Ishikawa (cell line): ENCODE measurements at regions not wholly inside any gene's neighbourhood (a gene's known extent, or its start where the extent isn't known, plus 50 kb on each side); places are given as distances from the start of the nearest gene placed in this dataset.

Experiments used
- CREB1 ChIP-seq: IDR thresholded peaks from 2 replicates; pipeline ENCODE4 v1.6.1; 2012; ENCODE audit warnings: low read depth
- EGR1 ChIP-seq: IDR thresholded peaks from 2 replicates; pipeline ENCODE4 v1.6.1; 2012
- NFIC ChIP-seq: IDR thresholded peaks from 2 replicates; pipeline ENCODE4 v1.6.1; 2012
- RAD21 ChIP-seq: IDR thresholded peaks from 2 replicates; pipeline ENCODE4 v1.6.1; 2012; ENCODE audit warnings: low read depth
- TAF1 ChIP-seq: IDR thresholded peaks from 2 replicates; pipeline ENCODE4 v1.6.1; 2012; ENCODE audit warnings: low read depth, mild to moderate bottlenecking
- TEAD4 ChIP-seq: IDR thresholded peaks from 2 replicates; pipeline ENCODE4 v1.6.1; 2012
- TF ChIP-seq, protein P1 (sequence below): IDR thresholded peaks from 2 replicates; pipeline ENCODE4 v1.6.1; 2012; ENCODE audit warnings: low read depth, mild to moderate bottlenecking
- TF ChIP-seq, protein P2 (sequence below): IDR thresholded peaks from 2 replicates; pipeline ENCODE4 v1.6.1; 2012
- TF ChIP-seq, protein P3 (sequence below): IDR thresholded peaks from 2 replicates; pipeline ENCODE4 v1.6.1; 2012

DNA sequence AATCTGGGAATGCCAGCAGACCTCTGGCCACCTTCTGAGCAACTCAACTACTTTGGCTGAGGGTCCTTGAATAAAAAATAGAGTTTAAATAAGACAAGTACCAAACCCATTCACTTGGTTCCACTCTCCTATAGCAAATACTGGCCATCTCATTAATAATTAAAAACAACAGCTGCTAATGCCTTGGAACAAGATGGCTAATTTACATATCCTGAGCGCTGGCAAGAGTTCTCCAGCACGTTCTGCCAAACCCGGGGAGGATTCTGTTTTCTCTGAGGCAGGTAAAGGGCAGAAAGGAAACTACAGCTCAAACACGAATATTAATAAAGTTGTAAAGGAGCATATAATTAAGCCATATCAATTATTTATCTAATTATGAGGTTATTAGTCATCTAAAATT is 1123.7 kb downstream of the TDRD15 start:
- TF ChIP-seq, protein P1, sequence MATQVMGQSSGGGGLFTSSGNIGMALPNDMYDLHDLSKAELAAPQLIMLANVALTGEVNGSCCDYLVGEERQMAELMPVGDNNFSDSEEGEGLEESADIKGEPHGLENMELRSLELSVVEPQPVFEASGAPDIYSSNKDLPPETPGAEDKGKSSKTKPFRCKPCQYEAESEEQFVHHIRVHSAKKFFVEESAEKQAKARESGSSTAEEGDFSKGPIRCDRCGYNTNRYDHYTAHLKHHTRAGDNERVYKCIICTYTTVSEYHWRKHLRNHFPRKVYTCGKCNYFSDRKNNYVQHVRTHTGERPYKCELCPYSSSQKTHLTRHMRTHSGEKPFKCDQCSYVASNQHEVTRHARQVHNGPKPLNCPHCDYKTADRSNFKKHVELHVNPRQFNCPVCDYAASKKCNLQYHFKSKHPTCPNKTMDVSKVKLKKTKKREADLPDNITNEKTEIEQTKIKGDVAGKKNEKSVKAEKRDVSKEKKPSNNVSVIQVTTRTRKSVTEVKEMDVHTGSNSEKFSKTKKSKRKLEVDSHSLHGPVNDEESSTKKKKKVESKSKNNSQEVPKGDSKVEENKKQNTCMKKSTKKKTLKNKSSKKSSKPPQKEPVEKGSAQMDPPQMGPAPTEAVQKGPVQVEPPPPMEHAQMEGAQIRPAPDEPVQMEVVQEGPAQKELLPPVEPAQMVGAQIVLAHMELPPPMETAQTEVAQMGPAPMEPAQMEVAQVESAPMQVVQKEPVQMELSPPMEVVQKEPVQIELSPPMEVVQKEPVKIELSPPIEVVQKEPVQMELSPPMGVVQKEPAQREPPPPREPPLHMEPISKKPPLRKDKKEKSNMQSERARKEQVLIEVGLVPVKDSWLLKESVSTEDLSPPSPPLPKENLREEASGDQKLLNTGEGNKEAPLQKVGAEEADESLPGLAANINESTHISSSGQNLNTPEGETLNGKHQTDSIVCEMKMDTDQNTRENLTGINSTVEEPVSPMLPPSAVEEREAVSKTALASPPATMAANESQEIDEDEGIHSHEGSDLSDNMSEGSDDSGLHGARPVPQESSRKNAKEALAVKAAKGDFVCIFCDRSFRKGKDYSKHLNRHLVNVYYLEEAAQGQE, result no peak
- TF ChIP-seq, protein P2, sequence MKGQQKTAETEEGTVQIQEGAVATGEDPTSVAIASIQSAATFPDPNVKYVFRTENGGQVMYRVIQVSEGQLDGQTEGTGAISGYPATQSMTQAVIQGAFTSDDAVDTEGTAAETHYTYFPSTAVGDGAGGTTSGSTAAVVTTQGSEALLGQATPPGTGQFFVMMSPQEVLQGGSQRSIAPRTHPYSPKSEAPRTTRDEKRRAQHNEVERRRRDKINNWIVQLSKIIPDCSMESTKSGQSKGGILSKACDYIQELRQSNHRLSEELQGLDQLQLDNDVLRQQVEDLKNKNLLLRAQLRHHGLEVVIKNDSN, result no peak
- no peak for TF ChIP-seq TEAD4
- no peak for TF ChIP-seq CREB1
- no peak for TF ChIP-seq TAF1
- TF ChIP-seq, protein P3, sequence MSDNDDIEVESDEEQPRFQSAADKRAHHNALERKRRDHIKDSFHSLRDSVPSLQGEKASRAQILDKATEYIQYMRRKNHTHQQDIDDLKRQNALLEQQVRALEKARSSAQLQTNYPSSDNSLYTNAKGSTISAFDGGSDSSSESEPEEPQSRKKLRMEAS, result no peak
- no peak for TF ChIP-seq RAD21
- TF ChIP-seq EGR1, result no peak
- no peak for TF ChIP-seq NFIC
